HG02970 (cell line): ENCODE measurements at regions not wholly inside any gene's neighbourhood (a gene's known extent, or its start where the extent isn't known, plus 50 kb on each side); places are given as distances from the start of the nearest gene placed in this dataset.

Experiments used
- ATAC-seq: cut with Tn5 transposase; IDR thresholded peaks from one replicate; pipeline ENCODE4 v1.9.1; 2021; ENCODE audit warnings: mild to moderate bottlenecking, moderate library complexity, moderate number of reproducible peaks; ENCODE audit not compliant: unreplicated experiment, low FRiP score

DNA sequence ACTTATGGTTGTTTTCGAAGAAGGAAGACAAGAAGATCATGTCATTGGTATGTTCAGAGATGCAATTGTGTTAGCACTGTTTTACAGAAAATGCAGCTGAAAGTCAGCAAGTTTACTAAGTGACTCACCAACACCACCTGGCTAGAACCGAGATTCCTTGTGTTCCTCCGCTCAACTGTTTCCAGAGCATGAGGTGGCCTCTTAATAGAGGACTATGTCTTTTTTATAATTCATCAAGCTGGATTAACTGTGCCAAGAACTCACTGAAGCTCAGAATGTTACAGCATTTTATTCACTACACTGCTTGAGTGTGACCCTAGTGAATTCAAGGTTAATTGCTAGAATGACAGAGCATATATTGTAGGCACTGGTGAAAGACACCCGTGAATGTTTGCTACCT is 1573.5 kb upstream of the TENM3 start:
- ATAC-seq: no peak

DNA sequence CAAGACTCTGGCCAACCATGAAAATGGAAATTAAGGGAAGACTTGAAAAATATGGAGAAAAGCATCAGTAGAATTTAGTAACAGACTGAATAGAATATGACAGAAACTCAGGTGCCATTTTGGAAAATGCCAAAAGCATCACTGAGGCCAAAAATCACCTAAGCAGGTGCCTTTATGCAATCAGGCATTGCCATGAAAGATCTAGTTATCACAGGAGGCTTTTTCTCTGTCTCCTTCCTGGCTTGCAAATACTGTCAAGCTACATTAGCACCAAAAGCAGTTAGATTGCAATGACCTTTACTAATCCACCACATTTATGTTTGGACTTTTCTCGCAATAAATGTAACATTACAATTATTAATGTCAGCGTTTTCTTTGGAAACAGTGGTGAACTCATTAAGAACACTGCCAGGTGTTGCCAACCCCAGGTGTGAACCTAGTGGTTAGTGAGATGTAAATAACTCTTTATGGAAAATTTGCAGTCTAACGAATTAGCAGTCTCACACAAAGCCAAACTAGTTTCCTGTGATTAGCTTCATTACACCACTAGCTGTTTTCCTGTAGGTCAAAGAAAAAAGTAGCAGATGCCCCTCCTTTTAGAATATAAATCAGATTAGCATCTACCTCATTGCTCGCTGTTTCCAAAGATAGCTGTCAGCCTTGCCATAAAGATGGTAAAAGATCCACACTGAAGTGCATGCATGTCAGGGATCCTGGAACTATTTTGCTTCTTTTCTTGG is 1568.4 kb upstream of the TENM3 start:
- no peak for ATAC-seq

GRCh38 chr4:180675359-180675650 is 1567.9 kb upstream of the TENM3 start:
- ATAC-seq: no peak

- no peak for ATAC-seq
Measured at GRCh38 chr4:180680305-180680704, 1562.9 kb upstream of the TENM3 start.

- ATAC-seq: no peak
Measured at GRCh38 chr4:180682776-180683175, 1560.4 kb upstream of the TENM3 start.

GRCh38 chr4:180683186-180683585 is 1560.0 kb upstream of the TENM3 start:
- no peak for ATAC-seq

GRCh38 chr4:180688480-180688879 is 1554.7 kb upstream of the TENM3 start:
- ATAC-seq: no peak

GRCh38 chr4:180694875-180695274 is 1548.3 kb upstream of the TENM3 start:
- no peak for ATAC-seq

- no peak for ATAC-seq
Measured at GRCh38 chr4:180695851-180696250, 1547.4 kb upstream of the TENM3 start.

GRCh38 chr4:180696460-180697092 is 1546.6 kb upstream of the TENM3 start:
- no peak for ATAC-seq

DNA sequence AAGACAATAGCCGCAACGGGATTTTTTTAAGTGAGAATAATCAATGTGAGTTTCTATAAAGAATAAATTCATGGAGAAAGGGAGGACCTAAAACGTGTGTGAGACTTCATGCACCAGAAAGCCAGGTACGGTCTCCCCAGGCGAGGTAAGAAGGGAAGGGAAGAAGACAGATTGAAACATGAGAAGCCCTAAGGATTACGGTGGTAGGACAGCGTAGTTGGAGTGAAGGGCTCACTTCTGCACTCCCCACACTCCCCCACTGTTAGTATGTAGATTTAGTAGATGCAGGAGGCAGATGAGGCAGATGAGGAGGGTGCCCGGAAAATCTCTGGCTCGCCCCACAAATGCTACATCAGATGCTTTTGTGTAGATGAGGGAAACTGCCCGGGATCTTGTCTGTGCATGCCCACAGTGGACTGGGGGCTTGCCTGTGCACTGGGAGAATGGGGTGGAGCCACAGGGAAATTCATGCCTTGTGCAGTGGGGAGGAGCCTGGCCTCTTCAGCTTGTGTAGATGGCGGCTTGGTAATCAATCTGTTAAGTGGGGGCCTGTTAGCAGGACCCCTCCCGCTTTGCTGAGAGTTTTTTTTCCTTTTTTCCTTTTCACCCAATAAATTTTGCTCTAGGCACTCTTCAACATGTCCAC is 1544.5 kb upstream of the TENM3 start:
- no peak for ATAC-seq

- no peak for ATAC-seq
Measured at GRCh38 chr4:180706766-180707165, 1536.4 kb upstream of the TENM3 start.

- no peak for ATAC-seq
Measured at GRCh38 chr4:180710628-180711337, 1532.4 kb upstream of the TENM3 start.

- no peak for ATAC-seq
Measured at GRCh38 chr4:180717451-180718033, 1525.7 kb upstream of the TENM3 start.

DNA sequence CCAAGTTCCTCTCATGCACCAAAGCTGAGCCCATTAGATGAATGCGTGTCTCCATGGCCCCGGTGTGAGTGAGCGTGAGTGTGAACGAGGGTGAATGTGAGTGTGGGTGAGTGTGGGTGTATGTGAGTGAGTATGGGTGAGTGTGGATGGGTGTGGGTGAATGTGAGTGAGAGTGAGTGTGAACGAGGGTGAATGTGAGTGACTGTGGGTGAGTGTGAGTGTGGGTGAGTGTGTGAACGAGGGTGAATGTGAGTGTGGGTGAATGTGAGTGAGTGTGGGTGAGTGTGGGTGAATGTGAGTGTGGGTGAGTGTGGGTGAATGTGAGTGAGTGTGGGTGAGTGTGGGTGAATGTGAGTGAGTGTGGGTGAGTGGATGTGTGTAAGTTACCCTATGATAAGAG is 1521.8 kb upstream of the TENM3 start:
- no peak for ATAC-seq

DNA sequence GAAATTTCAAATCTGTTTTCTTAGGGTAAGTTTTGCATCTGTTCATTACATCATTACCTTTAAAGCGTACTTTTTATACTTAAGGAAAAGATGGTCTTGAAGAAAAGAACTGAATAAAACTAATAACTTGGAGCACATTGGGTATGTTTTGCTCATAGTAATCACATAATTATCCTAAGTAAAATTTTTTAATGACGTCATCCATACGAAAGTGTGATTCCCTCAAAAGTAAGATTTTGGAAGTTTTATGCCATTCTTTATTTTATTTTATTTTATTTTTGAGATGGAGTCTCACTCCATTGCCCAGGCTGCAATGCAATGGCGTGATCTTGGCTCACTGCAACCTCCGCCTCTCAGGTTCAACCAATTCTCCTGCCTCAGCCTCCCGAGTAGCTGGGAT is 1516.6 kb upstream of the TENM3 start:
- ATAC-seq: no peak

- no peak for ATAC-seq
Measured at GRCh38 chr4:180727478-180727877, 1515.7 kb upstream of the TENM3 start.

- ATAC-seq: no peak
Measured at GRCh38 chr4:180734753-180735432, 1508.3 kb upstream of the TENM3 start.

- no peak for ATAC-seq
Measured at GRCh38 chr4:180741703-180742102, 1501.5 kb upstream of the TENM3 start.

- ATAC-seq: no peak
Measured at GRCh38 chr4:180745019-180745418, 1498.2 kb upstream of the TENM3 start.
